ENCODE measurements at regions not wholly inside any gene's neighbourhood (a gene's known extent, or its start where the extent isn't known, plus 50 kb on each side); places are given as distances from the start of the nearest gene placed in this dataset.

DNA sequence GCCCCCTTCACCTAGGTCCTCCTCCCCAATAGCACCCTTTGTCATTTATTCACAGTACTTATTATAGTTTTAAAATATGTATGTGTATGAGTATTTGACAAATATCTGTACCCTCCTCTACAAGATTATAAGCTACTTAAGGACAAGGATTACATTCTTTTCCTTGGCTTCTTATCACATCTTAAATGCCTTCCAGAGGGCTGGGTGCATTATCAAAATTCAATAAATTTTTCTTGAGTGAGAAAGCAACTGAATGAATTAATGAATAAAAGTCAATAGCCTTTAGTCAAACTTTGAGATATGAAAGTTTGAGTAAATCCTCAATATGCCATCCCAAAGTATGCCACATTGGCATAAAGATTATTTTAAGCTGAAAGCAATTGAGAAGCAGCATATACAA lies 621.7 kb downstream of the DNAH5 start:
- Histone ChIP-seq H3K36me3 (ENCODE audit: control insufficient read depth in 1 of 2, insufficient read depth in 2 of 2, low read length in 2 of 2) (no peaks in the 10 kb centered on the region), H3K79me1 (ENCODE audit: low read length) (no peaks in the 10 kb centered on the region), H3K27me3 (ENCODE audit: insufficient read depth, low read length) (no peaks in the 10 kb centered on the region), H3K9ac (ENCODE audit: low read length) (no peak overlapping the region), H3K9me3 (ENCODE audit: insufficient read depth, low read depth, low read length) (no peaks in the 10 kb centered on the region), H3K4ac (ENCODE audit: low read depth, low read length) (no peak overlapping the region), H2AK5ac (ENCODE audit: low read length) (no peak overlapping the region), H3K27ac (ENCODE audit: low read depth, low read length) (no peak overlapping the region), H4K8ac (ENCODE audit: low read depth, low read length) (no peak overlapping the region), H2BK12ac (ENCODE audit: low read length) (no peak overlapping the region), H3K4me2 (ENCODE audit: low read length) (no peak overlapping the region), H2BK120ac (ENCODE audit: insufficient read depth, low read length, poor library complexity) (no peak overlapping the region), H3K4me1 (ENCODE audit: control insufficient read depth in 1 of 2, insufficient read depth in 2 of 2, low read length in 2 of 2) (no peaks in the 10 kb centered on the region), H2AFZ (ENCODE audit: insufficient read depth, low read length, poor library complexity) (no peak overlapping the region), H3K23ac (ENCODE audit: low read length) (no peak overlapping the region), H3K18ac (ENCODE audit: low read length) (no peak overlapping the region), H3K14ac (ENCODE audit: low read length) (no peak overlapping the region), H4K91ac (ENCODE audit: low read depth, low read length) (no peak overlapping the region), H3K4me3 (ENCODE audit: low read depth, low read length) (no peak overlapping the region), H4K12ac (ENCODE audit: low read depth, low read length) (no peak overlapping the region), H3K79me2 (ENCODE audit: control insufficient read depth, insufficient read depth, low read length, poor library complexity) (no peaks in the 10 kb centered on the region), H2BK5ac (ENCODE audit: low read depth, low read length, poor library complexity) (no peak overlapping the region)
- no peak for DNase-seq

DNA sequence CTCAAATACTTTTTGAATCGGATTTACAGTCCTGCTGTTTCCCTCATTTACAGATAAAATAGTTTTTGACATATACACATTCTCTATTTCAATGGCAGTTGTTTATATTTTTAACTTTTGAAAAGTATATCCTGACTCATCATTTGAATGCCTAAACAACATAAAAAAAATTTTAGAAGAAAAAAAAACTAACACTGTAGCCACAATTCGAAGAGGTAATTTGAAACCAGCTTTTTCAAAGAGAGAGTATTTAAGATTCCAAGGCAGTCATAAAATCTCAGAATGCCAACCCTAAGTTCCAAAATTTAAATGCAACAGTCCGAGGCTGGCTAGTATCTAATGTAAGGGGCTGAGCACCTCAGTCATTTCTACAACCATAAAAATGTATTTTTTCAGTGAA lies 626.8 kb downstream of the DNAH5 start:
- DNase-seq, result no peak
- no peaks in the 10 kb centered on the region for H3K27me3 ChIP-seq (ENCODE audit: insufficient read depth, low read length)
- H3K4me1 ChIP-seq (ENCODE audit: control insufficient read depth in 1 of 2, insufficient read depth in 2 of 2, low read length in 2 of 2), result no peaks in the 10 kb centered on the region
- no peak overlapping the region for H3K14ac ChIP-seq (ENCODE audit: low read length)
- no peak overlapping the region for H3K23ac ChIP-seq (ENCODE audit: low read length)
- H3K4ac ChIP-seq (ENCODE audit: low read depth, low read length), result no peak overlapping the region
- no peaks in the 10 kb centered on the region for H3K9me3 ChIP-seq (ENCODE audit: insufficient read depth, low read depth, low read length)
- H3K36me3 ChIP-seq (ENCODE audit: control insufficient read depth in 1 of 2, insufficient read depth in 2 of 2, low read length in 2 of 2), result no peaks in the 10 kb centered on the region
- no peak overlapping the region for H2AK5ac ChIP-seq (ENCODE audit: low read length)
- no peak overlapping the region for H2BK5ac ChIP-seq (ENCODE audit: low read depth, low read length, poor library complexity)
- no peak overlapping the region for H4K12ac ChIP-seq (ENCODE audit: low read depth, low read length)
- no peaks in the 10 kb centered on the region for H3K79me1 ChIP-seq (ENCODE audit: low read length)
- H2BK12ac ChIP-seq (ENCODE audit: low read length), result no peak overlapping the region
- H3K18ac ChIP-seq (ENCODE audit: low read length), result no peak overlapping the region
- no peak overlapping the region for H4K91ac ChIP-seq (ENCODE audit: low read depth, low read length)
- H3K27ac ChIP-seq (ENCODE audit: low read depth, low read length), result no peak overlapping the region
- no peak overlapping the region for H3K9ac ChIP-seq (ENCODE audit: low read length)
- no peaks in the 10 kb centered on the region for H3K79me2 ChIP-seq (ENCODE audit: control insufficient read depth, insufficient read depth, low read length, poor library complexity)
- H4K8ac ChIP-seq (ENCODE audit: low read depth, low read length), result no peak overlapping the region
- H3K4me2 ChIP-seq (ENCODE audit: low read length), result no peak overlapping the region
- no peak overlapping the region for H2AFZ ChIP-seq (ENCODE audit: insufficient read depth, low read length, poor library complexity)
- WGBS (ENCODE audit: extremely low coverage, insufficient coverage, insufficient read length), result no CpG with 5 or more reads among the region's 3 CpGs
- H2BK120ac ChIP-seq (ENCODE audit: insufficient read depth, low read length, poor library complexity), result no peak overlapping the region
- H3K4me3 ChIP-seq (ENCODE audit: low read depth, low read length), result no peak overlapping the region

- H3K79me2 ChIP-seq (ENCODE audit: control insufficient read depth, insufficient read depth, low read length, poor library complexity), result no peaks in the 10 kb centered on the region
- H3K4me1 ChIP-seq (ENCODE audit: control insufficient read depth in 1 of 2, insufficient read depth in 2 of 2, low read length in 2 of 2), result no peaks in the 10 kb centered on the region
- no peak overlapping the region for H4K12ac ChIP-seq (ENCODE audit: low read depth, low read length)
- no peak overlapping the region for H3K4me3 ChIP-seq (ENCODE audit: low read depth, low read length)
- no peak overlapping the region for H3K9ac ChIP-seq (ENCODE audit: low read length)
- no peak overlapping the region for H3K4ac ChIP-seq (ENCODE audit: low read depth, low read length)
- H3K18ac ChIP-seq (ENCODE audit: low read length), result no peak overlapping the region
- no peak overlapping the region for H2BK120ac ChIP-seq (ENCODE audit: insufficient read depth, low read length, poor library complexity)
- no peak overlapping the region for H2BK12ac ChIP-seq (ENCODE audit: low read length)
- H3K9me3 ChIP-seq (ENCODE audit: insufficient read depth, low read depth, low read length), result no peaks in the 10 kb centered on the region
- H3K36me3 ChIP-seq (ENCODE audit: control insufficient read depth in 1 of 2, insufficient read depth in 2 of 2, low read length in 2 of 2), result no peaks in the 10 kb centered on the region
- no peak overlapping the region for H2AFZ ChIP-seq (ENCODE audit: insufficient read depth, low read length, poor library complexity)
- no CpG with 5 or more reads among the region's 2 CpGs for WGBS (ENCODE audit: extremely low coverage, insufficient coverage, insufficient read length)
- H4K8ac ChIP-seq (ENCODE audit: low read depth, low read length), result no peak overlapping the region
- no peak overlapping the region for H3K14ac ChIP-seq (ENCODE audit: low read length)
- H3K79me1 ChIP-seq (ENCODE audit: low read length), result no peaks in the 10 kb centered on the region
- no peaks in the 10 kb centered on the region for H3K27me3 ChIP-seq (ENCODE audit: insufficient read depth, low read length)
- H3K23ac ChIP-seq (ENCODE audit: low read length), result no peak overlapping the region
- H2BK5ac ChIP-seq (ENCODE audit: low read depth, low read length, poor library complexity), result no peak overlapping the region
- no peak overlapping the region for H3K27ac ChIP-seq (ENCODE audit: low read depth, low read length)
- H3K4me2 ChIP-seq (ENCODE audit: low read length), result no peak overlapping the region
- H2AK5ac ChIP-seq (ENCODE audit: low read length), result no peak overlapping the region
- H4K91ac ChIP-seq (ENCODE audit: low read depth, low read length), result no peak overlapping the region
- no peak for DNase-seq
Observed at GRCh38 chr5:13316176-13316575, 628.3 kb downstream of the DNAH5 start.

DNA sequence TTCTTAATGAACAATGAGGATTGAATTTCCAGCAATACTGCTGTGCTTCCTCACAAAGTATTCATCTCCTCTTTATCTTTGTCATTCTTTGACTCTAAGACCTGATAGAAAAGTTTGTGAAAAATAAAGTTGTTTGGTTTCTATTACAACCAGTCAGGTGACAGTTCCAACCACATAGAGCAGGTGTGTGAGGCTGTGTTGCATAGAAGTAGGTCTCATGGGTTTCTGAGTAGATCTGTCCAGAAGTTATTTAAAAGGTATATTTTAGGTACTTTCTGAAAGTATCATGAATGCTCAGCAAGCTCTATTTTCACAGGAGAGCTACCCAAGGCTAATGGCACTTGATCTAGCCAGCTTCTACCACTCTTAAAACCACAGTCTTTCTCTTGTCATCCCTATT lies 637.0 kb downstream of the DNAH5 start:
- H3K79me2 ChIP-seq (ENCODE audit: control insufficient read depth, insufficient read depth, low read length, poor library complexity), result no peaks in the 10 kb centered on the region
- no peaks in the 10 kb centered on the region for H3K79me1 ChIP-seq (ENCODE audit: low read length)
- no peak overlapping the region for H4K12ac ChIP-seq (ENCODE audit: low read depth, low read length)
- no peak overlapping the region for H2AK5ac ChIP-seq (ENCODE audit: low read length)
- H2BK5ac ChIP-seq (ENCODE audit: low read depth, low read length, poor library complexity), result no peak overlapping the region
- H3K14ac ChIP-seq (ENCODE audit: low read length), result no peak overlapping the region
- no peak overlapping the region for H2BK12ac ChIP-seq (ENCODE audit: low read length)
- H3K9ac ChIP-seq (ENCODE audit: low read length), result no peak overlapping the region
- no peak overlapping the region for H3K4me2 ChIP-seq (ENCODE audit: low read length)
- no peak overlapping the region for H2BK120ac ChIP-seq (ENCODE audit: insufficient read depth, low read length, poor library complexity)
- H3K4me1 ChIP-seq (ENCODE audit: control insufficient read depth in 1 of 2, insufficient read depth in 2 of 2, low read length in 2 of 2), result no peaks in the 10 kb centered on the region
- no peak overlapping the region for H3K4ac ChIP-seq (ENCODE audit: low read depth, low read length)
- H3K27me3 ChIP-seq (ENCODE audit: insufficient read depth, low read length), result no peaks in the 10 kb centered on the region
- no peak overlapping the region for H3K4me3 ChIP-seq (ENCODE audit: low read depth, low read length)
- no peak overlapping the region for H3K27ac ChIP-seq (ENCODE audit: low read depth, low read length)
- H4K8ac ChIP-seq (ENCODE audit: low read depth, low read length), result no peak overlapping the region
- H3K9me3 ChIP-seq (ENCODE audit: insufficient read depth, low read depth, low read length), result no peaks in the 10 kb centered on the region
- no peak overlapping the region for H3K23ac ChIP-seq (ENCODE audit: low read length)
- no peak overlapping the region for H2AFZ ChIP-seq (ENCODE audit: insufficient read depth, low read length, poor library complexity)
- DNase-seq, result no peak
- no peak overlapping the region for H3K18ac ChIP-seq (ENCODE audit: low read length)
- H3K36me3 ChIP-seq (ENCODE audit: control insufficient read depth in 1 of 2, insufficient read depth in 2 of 2, low read length in 2 of 2), result no peaks in the 10 kb centered on the region
- H4K91ac ChIP-seq (ENCODE audit: low read depth, low read length), result no peak overlapping the region

DNA sequence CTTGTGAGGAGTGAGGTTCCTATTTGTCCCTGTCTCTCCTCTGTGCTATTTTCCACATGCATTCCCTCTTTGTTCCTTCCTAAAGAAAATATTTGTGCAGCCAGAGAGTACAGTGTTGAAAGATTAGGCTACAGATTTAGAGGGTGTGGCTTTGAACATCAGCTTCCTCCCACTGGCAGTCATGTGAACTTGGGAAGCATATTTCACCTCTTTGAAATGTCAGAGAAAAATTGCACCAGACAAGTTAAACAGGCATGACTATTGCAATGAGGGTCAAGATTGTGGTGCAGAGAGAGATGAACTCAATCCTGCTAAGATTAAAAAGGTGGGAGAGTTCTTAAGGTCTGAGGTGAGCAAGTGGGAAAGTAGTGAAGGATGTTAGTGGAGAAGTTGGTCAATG lies 641.0 kb downstream of the DNAH5 start:
- H3K9ac ChIP-seq (ENCODE audit: low read length), result no peak overlapping the region
- no peak overlapping the region for H3K4me2 ChIP-seq (ENCODE audit: low read length)
- H3K18ac ChIP-seq (ENCODE audit: low read length), result no peak overlapping the region
- no peaks in the 10 kb centered on the region for H3K79me1 ChIP-seq (ENCODE audit: low read length)
- no peak overlapping the region for H3K14ac ChIP-seq (ENCODE audit: low read length)
- H4K12ac ChIP-seq (ENCODE audit: low read depth, low read length), result no peak overlapping the region
- H4K91ac ChIP-seq (ENCODE audit: low read depth, low read length), result no peak overlapping the region
- H2AFZ ChIP-seq (ENCODE audit: insufficient read depth, low read length, poor library complexity), result no peak overlapping the region
- H3K4ac ChIP-seq (ENCODE audit: low read depth, low read length), result no peak overlapping the region
- no peak overlapping the region for H2AK5ac ChIP-seq (ENCODE audit: low read length)
- H2BK12ac ChIP-seq (ENCODE audit: low read length), result no peak overlapping the region
- H4K8ac ChIP-seq (ENCODE audit: low read depth, low read length), result no peak overlapping the region
- H3K4me1 ChIP-seq (ENCODE audit: control insufficient read depth in 1 of 2, insufficient read depth in 2 of 2, low read length in 2 of 2), result no peaks in the 10 kb centered on the region
- H2BK5ac ChIP-seq (ENCODE audit: low read depth, low read length, poor library complexity), result no peak overlapping the region
- H3K9me3 ChIP-seq (ENCODE audit: insufficient read depth, low read depth, low read length), result no peaks in the 10 kb centered on the region
- H3K23ac ChIP-seq (ENCODE audit: low read length), result no peak overlapping the region
- no peaks in the 10 kb centered on the region for H3K27me3 ChIP-seq (ENCODE audit: insufficient read depth, low read length)
- H3K79me2 ChIP-seq (ENCODE audit: control insufficient read depth, insufficient read depth, low read length, poor library complexity), result no peaks in the 10 kb centered on the region
- H3K36me3 ChIP-seq (ENCODE audit: control insufficient read depth in 1 of 2, insufficient read depth in 2 of 2, low read length in 2 of 2), result no peaks in the 10 kb centered on the region
- peak in 1 of 2 donors; percentile 28 for DNase-seq
- H3K27ac ChIP-seq (ENCODE audit: low read depth, low read length), result no peak overlapping the region
- H3K4me3 ChIP-seq (ENCODE audit: low read depth, low read length), result no peak overlapping the region
- no peak overlapping the region for H2BK120ac ChIP-seq (ENCODE audit: insufficient read depth, low read length, poor library complexity)

Measured in trophoblast cell (in vitro differentiated cells and primary cell).